Liver (tissue), 8 donors: ENCODE measurements at regions not wholly inside any gene's neighbourhood (a gene's known extent, or its start where the extent isn't known, plus 50 kb on each side); places are given as distances from the start of the nearest gene placed in this dataset.
A peak's percentile ranks its signal among the peaks of the same experiment; 100 is the strongest.

Experiments used
- DNase-seq: peaks from one replicate; pipeline ENCODE4 v3.0.0-alpha.2; 2017; ENCODE audit warnings: low spot score
- H3K27ac ChIP-seq, 2 donors: one replicate each; pipeline ENCODE4 v1.7.0; 2013; ENCODE audit warnings: inconsistent platforms in 2 of 2, low read length in 2 of 2, control low read depth in 1 of 2, low read depth in 1 of 2, mild to moderate bottlenecking in 1 of 2
- H3K27me3 ChIP-seq, 4 donors: one replicate each; pipeline versions ENCODE4 v1.6.1 to v1.7.0; 2013; ENCODE audit warnings: low read length in 3 of 4, inconsistent platforms in 1 of 4, mild to moderate bottlenecking in 1 of 4, moderate library complexity in 1 of 4; ENCODE audit not compliant: control insufficient read depth in 4 of 4, insufficient read depth in 4 of 4
- H3K36me3 ChIP-seq, 4 donors: one replicate each; pipeline versions ENCODE4 v1.6.1 to v1.7.0; 2013; ENCODE audit warnings: low read length in 3 of 4, mild to moderate bottlenecking in 3 of 4, low read depth in 1 of 4, moderate library complexity in 1 of 4; ENCODE audit not compliant: control insufficient read depth in 4 of 4, insufficient read depth in 3 of 4
- H3K4me1 ChIP-seq, 4 donors: one replicate each; pipeline versions ENCODE4 v1.6.1 to v1.7.0; 2013; ENCODE audit warnings: low read length in 3 of 4, mild to moderate bottlenecking in 3 of 4, moderate library complexity in 1 of 4; ENCODE audit not compliant: control insufficient read depth in 4 of 4, insufficient read depth in 4 of 4
- H3K4me3 ChIP-seq, 3 donors: one replicate each; pipeline versions ENCODE4 v1.6.1 to v1.7.0; 2013; ENCODE audit warnings: low read length in 3 of 3, control low read depth in 1 of 3, low read depth in 1 of 3, mild to moderate bottlenecking in 1 of 3
- H3K9ac ChIP-seq, 2 donors: one replicate each; pipeline ENCODE4 v1.7.0; 2013; ENCODE audit warnings: low read length in 2 of 2, mild to moderate bottlenecking in 2 of 2, moderate library complexity in 2 of 2, control low read depth in 1 of 2, low read depth in 1 of 2
- H3K9me3 ChIP-seq, 4 donors: one replicate each; pipeline versions ENCODE4 v1.6.1 to v1.7.0; 2013; ENCODE audit warnings: low read length in 3 of 4; ENCODE audit not compliant: control insufficient read depth in 4 of 4
- CTCF ChIP-seq: fragments of 150-350 bp; IDR thresholded peaks from 2 replicates; pipeline ENCODE4 v1.5.1; 2017; ENCODE audit warnings: improper control_type of control experiment, low read depth, low read length; ENCODE audit not compliant: missing input control
- EGR1 ChIP-seq, 2 donors: IDR thresholded peaks; 2 replicates each; pipeline ENCODE4 v1.6.1; 2016 to 2018; ENCODE audit warnings: antibody characterized with exemption in 2 of 2, low read depth in 2 of 2
- FOXA1 ChIP-seq: IDR thresholded peaks from 2 replicates; pipeline ENCODE4 v1.6.1; 2016; ENCODE audit warnings: antibody characterized with exemption
- FOXA2 ChIP-seq: IDR thresholded peaks from 2 replicates; pipeline ENCODE4 v1.6.1; 2016; ENCODE audit warnings: antibody characterized with exemption
- GABPA ChIP-seq, 2 donors: IDR thresholded peaks in 1 of 2; conservative IDR thresholded peaks in 1 of 2; 2 replicates each; pipeline ENCODE4 v1.6.1; 2016; ENCODE audit warnings: antibody characterized with exemption in 2 of 2, mild to moderate bottlenecking in 1 of 2, moderate library complexity in 1 of 2
- HNF4A ChIP-seq, 2 donors: conservative IDR thresholded peaks; 2 replicates each; pipeline ENCODE4 v1.6.1; 2016; ENCODE audit warnings: antibody characterized with exemption in 2 of 2, mild to moderate bottlenecking in 2 of 2
- HNF4G ChIP-seq: IDR thresholded peaks from 2 replicates; pipeline ENCODE4 v1.6.1; 2016; ENCODE audit warnings: antibody characterized with exemption
- JUND ChIP-seq, 2 donors: IDR thresholded peaks; 2 replicates each; pipeline ENCODE4 v1.6.1; 2016; ENCODE audit warnings: antibody characterized with exemption in 2 of 2
- MAX ChIP-seq: IDR thresholded peaks from 2 replicates; pipeline ENCODE4 v1.6.1; 2016; ENCODE audit warnings: antibody characterized with exemption
- NR2F2 ChIP-seq: IDR thresholded peaks from 2 replicates; pipeline ENCODE4 v1.6.1; 2016; ENCODE audit warnings: antibody characterized with exemption
- RAD21 ChIP-seq, 2 donors: IDR thresholded peaks; 2 replicates each; pipeline ENCODE4 v1.6.1; 2016; ENCODE audit warnings: antibody characterized with exemption in 2 of 2, mild to moderate bottlenecking in 2 of 2
- REST ChIP-seq: IDR thresholded peaks from 2 replicates; pipeline ENCODE4 v1.6.1; 2016; ENCODE audit warnings: antibody characterized with exemption, mild to moderate bottlenecking
- RXRA ChIP-seq, 2 donors: IDR thresholded peaks; 2 replicates each; pipeline ENCODE4 v1.6.1; 2017 to 2018; ENCODE audit warnings: antibody characterized with exemption in 2 of 2, mild to moderate bottlenecking in 1 of 2
- SP1 ChIP-seq: IDR thresholded peaks from 2 replicates; pipeline ENCODE4 v1.6.1; 2018; ENCODE audit warnings: antibody characterized with exemption, mild to moderate bottlenecking
- TAF1 ChIP-seq: conservative IDR thresholded peaks from 2 replicates; pipeline ENCODE4 v1.6.1; 2016; ENCODE audit warnings: antibody characterized with exemption, mild to moderate bottlenecking
- YY1 ChIP-seq: IDR thresholded peaks from 2 replicates; pipeline ENCODE4 v1.6.1; 2016; ENCODE audit warnings: antibody characterized with exemption, mild to moderate bottlenecking
- WGBS: extraction: QIAGEN DNeasy Blood & Tissue Kit; methylation state at CpG from one replicate; pipeline ENCODE4 v1.1.7; 2013; 5-methylcytosine and 5-hydroxymethylcytosine counted together
- TF ChIP-seq, protein P1 (sequence below): IDR thresholded peaks from 2 replicates; pipeline ENCODE4 v1.6.1; 2016; ENCODE audit warnings: antibody characterized with exemption
- TF ChIP-seq, protein P2 (sequence below): IDR thresholded peaks from 2 replicates; pipeline ENCODE4 v1.6.1; 2016; ENCODE audit warnings: antibody characterized with exemption
- donor health status: healthy.
- donor health status: healthy.
- donor health status: healthy.
- donor health status: healthy.
- donor health status: healthy.

DNA sequence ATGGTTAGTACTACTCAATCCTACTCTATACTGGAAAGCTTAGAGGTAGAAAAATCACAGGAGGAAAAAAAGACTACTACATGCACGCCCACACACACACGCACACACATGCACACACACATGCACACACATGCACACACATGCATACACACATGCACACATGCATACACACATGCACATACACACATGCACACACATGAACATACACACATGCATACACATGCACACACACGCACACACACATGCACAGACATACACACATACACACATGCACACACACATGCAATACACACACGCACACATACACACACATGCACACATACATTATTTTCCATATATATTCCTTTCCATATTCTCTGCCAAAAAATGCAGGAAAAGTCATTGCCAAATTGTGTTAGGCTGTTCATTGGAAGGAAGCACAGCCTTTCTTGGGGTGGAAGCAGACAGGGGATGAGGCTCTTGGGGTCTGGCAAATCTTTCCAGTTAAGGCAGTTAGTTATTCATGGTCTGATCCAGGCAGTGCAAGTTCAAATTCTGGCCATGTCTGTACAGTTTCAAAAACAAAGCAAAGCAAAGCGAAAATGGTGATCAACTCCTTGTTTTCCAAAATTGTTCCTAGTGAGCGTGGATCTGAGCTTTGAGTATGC is 187.9 kb upstream of the EGFLAM start (continued):
- TF ChIP-seq CTCF (no peak), NR2F2 (no peak), RXRA (IDR thresholded peaks at IDR 0.05) (no peak), EGR1 (IDR thresholded peaks at IDR 0.05; ENCODE audit: low read depth in 2 of 2) (no peak), MAX (no peak)
- TF ChIP-seq, protein P1, sequence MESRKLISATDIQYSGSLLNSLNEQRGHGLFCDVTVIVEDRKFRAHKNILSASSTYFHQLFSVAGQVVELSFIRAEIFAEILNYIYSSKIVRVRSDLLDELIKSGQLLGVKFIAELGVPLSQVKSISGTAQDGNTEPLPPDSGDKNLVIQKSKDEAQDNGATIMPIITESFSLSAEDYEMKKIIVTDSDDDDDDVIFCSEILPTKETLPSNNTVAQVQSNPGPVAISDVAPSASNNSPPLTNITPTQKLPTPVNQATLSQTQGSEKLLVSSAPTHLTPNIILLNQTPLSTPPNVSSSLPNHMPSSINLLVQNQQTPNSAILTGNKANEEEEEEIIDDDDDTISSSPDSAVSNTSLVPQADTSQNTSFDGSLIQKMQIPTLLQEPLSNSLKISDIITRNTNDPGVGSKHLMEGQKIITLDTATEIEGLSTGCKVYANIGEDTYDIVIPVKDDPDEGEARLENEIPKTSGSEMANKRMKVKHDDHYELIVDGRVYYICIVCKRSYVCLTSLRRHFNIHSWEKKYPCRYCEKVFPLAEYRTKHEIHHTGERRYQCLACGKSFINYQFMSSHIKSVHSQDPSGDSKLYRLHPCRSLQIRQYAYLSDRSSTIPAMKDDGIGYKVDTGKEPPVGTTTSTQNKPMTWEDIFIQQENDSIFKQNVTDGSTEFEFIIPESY: no peak

DNA sequence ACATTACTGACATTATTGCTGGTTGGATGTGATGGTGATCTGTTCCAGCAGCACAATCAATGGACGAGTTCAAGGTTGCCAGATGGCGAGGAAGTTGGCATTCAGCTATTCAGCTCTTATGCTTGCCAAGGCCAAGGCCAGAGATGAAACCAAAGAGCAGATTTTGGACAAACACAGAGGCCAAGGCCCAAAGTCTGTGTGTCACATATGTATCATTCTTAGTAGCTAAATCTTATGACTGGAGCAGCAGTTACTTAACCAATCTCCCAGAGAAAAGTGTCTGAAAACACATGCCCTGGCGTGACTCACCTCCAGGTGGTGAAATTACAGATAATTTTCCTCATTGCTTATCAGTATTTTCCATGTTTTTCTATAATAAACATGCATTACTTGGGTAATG is 189.0 kb upstream of the EGFLAM start:
- Histone ChIP-seq H3K36me3 (no peaks in the 10 kb centered on the region), H3K9me3 (peaks cover 0 to 2% (median under 1%) of the 10 kb centered on the region in 4 donors), H3K4me1 (peaks cover 0 to 9% (median 6%) of the 10 kb centered on the region in 4 donors), H3K27ac (no peak overlapping the region), H3K27me3 (no peaks in the 10 kb centered on the region), H3K4me3 (no peak overlapping the region), H3K9ac (no peak overlapping the region)
- WGBS: 29% methylated on average over 3 of the region's 3 CpGs
- DNase-seq: no peak
- TF ChIP-seq HNF4G (peak; percentile 29), HNF4A (conservative IDR thresholded peaks at IDR 0.05) (peak; percentile 79 to 88), RAD21 (IDR thresholded peaks at IDR 0.05) (peak in 1 of 2 donors; percentile 5), RXRA (IDR thresholded peaks at IDR 0.05) (peak; percentile 53 to 77), MAX (peak; percentile 49), SP1 (peak; percentile 18), JUND (IDR thresholded peaks at IDR 0.05) (peak in 1 of 2 donors; percentile 62), TAF1 (no peak), GABPA (IDR thresholded peaks at IDR 0.05 in 1 of 2, conservative IDR thresholded peaks at IDR 0.05 in 1 of 2) (no peak)

- H3K4me1 ChIP-seq: no peaks in the 10 kb centered on the region
- H3K9ac ChIP-seq: no peak overlapping the region
- DNase-seq: no peak
- no peaks in the 10 kb centered on the region for H3K36me3 ChIP-seq
- 90% methylated on average over 2 of the region's 2 CpGs for WGBS
- H3K4me3 ChIP-seq: no peak overlapping the region
- no peaks in the 10 kb centered on the region for H3K27me3 ChIP-seq
- no peak overlapping the region for H3K27ac ChIP-seq
- H3K9me3 ChIP-seq: peaks cover 0 to 2% (median 0%) of the 10 kb centered on the region in 4 donors
- TF ChIP-seq RAD21 (IDR thresholded peaks at IDR 0.05) (no peak), RXRA (IDR thresholded peaks at IDR 0.05) (no peak), FOXA1 (no peak), YY1 (no peak), REST (no peak), JUND (IDR thresholded peaks at IDR 0.05) (no peak), CTCF (no peak), FOXA2 (no peak), SP1 (no peak), EGR1 (IDR thresholded peaks at IDR 0.05; ENCODE audit: low read depth in 2 of 2) (no peak)
- TF ChIP-seq, protein P2, sequence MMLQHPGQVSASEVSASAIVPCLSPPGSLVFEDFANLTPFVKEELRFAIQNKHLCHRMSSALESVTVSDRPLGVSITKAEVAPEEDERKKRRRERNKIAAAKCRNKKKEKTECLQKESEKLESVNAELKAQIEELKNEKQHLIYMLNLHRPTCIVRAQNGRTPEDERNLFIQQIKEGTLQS: no peak
Measured at GRCh38 chr5:38060354-38060753, 198.0 kb upstream of the EGFLAM start.
